Body of pancreas (tissue), 4 donors: ENCODE measurements at regions not wholly inside any gene's neighbourhood (a gene's known extent, or its start where the extent isn't known, plus 50 kb on each side); places are given as distances from the start of the nearest gene placed in this dataset.

Experiments used
- POLR2A ChIP-seq, 3 donors: fragments of 450-650 bp; IDR thresholded peaks; one replicate each; pipeline ENCODE4 v1.6.1; 2016; ENCODE audit warnings: antibody characterized with exemption in 3 of 3, mild to moderate bottlenecking in 2 of 3
- TF ChIP-seq, protein P1 (sequence below), 7 experiments: fragments of 450-650 bp in 4 of 7; fragments of 200-600 bp in 3 of 7; sonication (generic) in 3 of 7; IDR thresholded peaks; one replicate each; pipeline ENCODE4 v1.5.1; 2016 to 2019; ENCODE audit warnings: antibody characterized with exemption in 7 of 7

GRCh38 chr1:104315823-104316222 lies 566.1 kb downstream of the AMY1C start:
- no peak for TF ChIP-seq POLR2A (IDR thresholded peaks at IDR 0.05)
- TF ChIP-seq, protein P1, sequence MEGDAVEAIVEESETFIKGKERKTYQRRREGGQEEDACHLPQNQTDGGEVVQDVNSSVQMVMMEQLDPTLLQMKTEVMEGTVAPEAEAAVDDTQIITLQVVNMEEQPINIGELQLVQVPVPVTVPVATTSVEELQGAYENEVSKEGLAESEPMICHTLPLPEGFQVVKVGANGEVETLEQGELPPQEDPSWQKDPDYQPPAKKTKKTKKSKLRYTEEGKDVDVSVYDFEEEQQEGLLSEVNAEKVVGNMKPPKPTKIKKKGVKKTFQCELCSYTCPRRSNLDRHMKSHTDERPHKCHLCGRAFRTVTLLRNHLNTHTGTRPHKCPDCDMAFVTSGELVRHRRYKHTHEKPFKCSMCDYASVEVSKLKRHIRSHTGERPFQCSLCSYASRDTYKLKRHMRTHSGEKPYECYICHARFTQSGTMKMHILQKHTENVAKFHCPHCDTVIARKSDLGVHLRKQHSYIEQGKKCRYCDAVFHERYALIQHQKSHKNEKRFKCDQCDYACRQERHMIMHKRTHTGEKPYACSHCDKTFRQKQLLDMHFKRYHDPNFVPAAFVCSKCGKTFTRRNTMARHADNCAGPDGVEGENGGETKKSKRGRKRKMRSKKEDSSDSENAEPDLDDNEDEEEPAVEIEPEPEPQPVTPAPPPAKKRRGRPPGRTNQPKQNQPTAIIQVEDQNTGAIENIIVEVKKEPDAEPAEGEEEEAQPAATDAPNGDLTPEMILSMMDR (IDR thresholded peaks at IDR 0.05): no peak
